B cell (primary cell): ENCODE measurements at regions not wholly inside any gene's neighbourhood (a gene's known extent, or its start where the extent isn't known, plus 50 kb on each side); places are given as distances from the start of the nearest gene placed in this dataset.

Source experiments
- CTCF ChIP-seq: fragments of 200-600 bp; IDR thresholded peaks from one replicate; pipeline ENCODE4 v1.8.0; 2022; ENCODE audit warnings: antibody characterized with exemption, mild to moderate bottlenecking
- EZH2 ChIP-seq: IDR thresholded peaks from 2 replicates; pipeline ENCODE4 v1.6.1; 2012; ENCODE audit warnings: borderline replicate concordance, low read depth, mild to moderate bottlenecking, moderate library complexity, low read length; ENCODE audit not compliant: insufficient read depth, poor library complexity, severe bottlenecking

GRCh38 chr10:59553162-59553900 is 156.3 kb downstream of the SLC16A9 start:
- TF ChIP-seq CTCF (no peak), EZH2 (no peak)
